ENCODE measurements at regions not wholly inside any gene's neighbourhood (a gene's known extent, or its start where the extent isn't known, plus 50 kb on each side); places are given as distances from the start of the nearest gene placed in this dataset.

DNA sequence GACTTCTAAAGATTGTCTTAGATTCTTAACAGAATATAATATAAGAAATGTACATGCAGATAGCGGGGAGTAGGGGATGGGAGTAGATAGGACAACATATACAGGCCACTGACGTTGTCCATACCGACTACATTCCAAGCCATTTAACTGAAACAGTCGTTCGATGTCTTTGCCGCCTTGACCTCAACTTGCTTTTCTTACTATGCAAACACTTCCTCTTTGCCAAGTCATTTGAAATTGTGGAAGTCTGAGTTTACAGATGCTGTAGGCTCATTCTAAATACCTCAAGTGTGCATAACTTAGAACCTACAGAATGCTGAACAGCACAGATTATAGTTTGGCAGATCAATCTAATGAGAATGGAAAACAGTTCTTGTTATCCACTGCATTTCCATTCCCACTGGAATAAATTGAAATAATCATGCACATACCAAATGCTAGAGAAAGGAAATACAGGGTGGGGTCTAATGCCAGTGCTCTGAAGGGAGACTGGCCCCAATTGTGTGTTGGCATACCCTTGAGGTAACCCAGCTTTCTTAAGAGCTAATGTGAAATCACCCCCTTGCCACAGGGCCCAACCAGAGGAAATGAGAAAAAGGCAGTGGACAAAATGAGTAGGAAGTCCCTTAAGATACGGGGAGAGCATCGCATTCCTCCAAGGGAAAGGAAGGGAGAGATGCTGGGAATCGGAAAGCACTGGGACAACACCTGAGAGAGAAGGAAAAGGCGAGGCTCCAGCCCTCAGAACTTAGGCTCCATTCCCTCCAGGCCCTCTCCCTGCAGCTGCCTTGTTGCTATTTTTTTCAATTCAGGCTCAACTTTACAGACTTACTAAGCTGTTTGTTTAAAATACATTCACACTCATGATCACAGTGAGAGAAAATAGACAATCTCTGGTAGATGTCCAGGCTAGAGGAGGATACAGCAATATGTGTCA is 380.9 kb upstream of the TMTC1 start:
- TF ChIP-seq POLR2A (IDR thresholded peaks at IDR 0.05; ENCODE audit: low read length) (no peak), GATA1 (IDR thresholded peaks at IDR 0.05; ENCODE audit: low read depth, low read length) (no peak)
